ENCODE measurements at regions not wholly inside any gene's neighbourhood (a gene's known extent, or its start where the extent isn't known, plus 50 kb on each side); places are given as distances from the start of the nearest gene placed in this dataset.

GRCh38 chr15:95853350-95853749 lies 477.1 kb upstream of the NR2F2 start:
- Histone ChIP-seq H3K36me3 (ENCODE audit: control insufficient read depth, low read length) (no peaks in the 10 kb centered on the region), H3K79me2 (ENCODE audit: control insufficient read depth, low read length) (no peaks in the 10 kb centered on the region), H3K9me3 (ENCODE audit: control insufficient read depth, insufficient read depth, low read length) (no peaks in the 10 kb centered on the region; the same call in 1 of the 2 replicates), H3K9me2 (replicated peaks; ENCODE audit: control insufficient read depth, low read length) (no peaks in the 10 kb centered on the region), H3K4me1 (ENCODE audit: control insufficient read depth, low read length) (no peaks in the 10 kb centered on the region), H4K20me1 (ENCODE audit: control insufficient read depth, insufficient read depth, low read depth, low read length) (no peaks in the 10 kb centered on the region), H3K27ac (ENCODE audit: low read depth, low read length) (no peak overlapping the region), H3K4me2 (ENCODE audit: low read length) (no peak overlapping the region), H3K4me3 (ENCODE audit: low read length) (no peak overlapping the region), H3F3A (ENCODE audit: control insufficient read depth, insufficient read depth) (no peaks in the 10 kb centered on the region), H3K27me3 (ENCODE audit: control insufficient read depth, low read length) (no peaks in the 10 kb centered on the region)
- TF ChIP-seq CTCF (IDR thresholded peaks at IDR 0.05; ENCODE audit: low read depth, low read length, poor library complexity, severe bottlenecking): no peak
- no peak for TF ChIP-seq EZH2phosphoT487 (IDR thresholded peaks at IDR 0.05; ENCODE audit: borderline replicate concordance, low read length)

- H3F3A ChIP-seq (ENCODE audit: control insufficient read depth, insufficient read depth): no peaks in the 10 kb centered on the region
- H3K4me2 ChIP-seq (ENCODE audit: low read length): no peak overlapping the region
- no peak overlapping the region for H3K4me3 ChIP-seq (ENCODE audit: low read length)
- no peaks in the 10 kb centered on the region for H3K27me3 ChIP-seq (ENCODE audit: control insufficient read depth, low read length)
- no peaks in the 10 kb centered on the region for H3K36me3 ChIP-seq (ENCODE audit: control insufficient read depth, low read length)
- H4K20me1 ChIP-seq (ENCODE audit: control insufficient read depth, insufficient read depth, low read depth, low read length): no peaks in the 10 kb centered on the region
- no peaks in the 10 kb centered on the region for H3K9me3 ChIP-seq (ENCODE audit: control insufficient read depth, insufficient read depth, low read length)
- no peaks in the 10 kb centered on the region for H3K4me1 ChIP-seq (ENCODE audit: control insufficient read depth, low read length)
- H3K27ac ChIP-seq (ENCODE audit: low read depth, low read length): no peak overlapping the region
- no peaks in the 10 kb centered on the region for H3K79me2 ChIP-seq (ENCODE audit: control insufficient read depth, low read length)
- H3K9me2 ChIP-seq (replicated peaks; ENCODE audit: control insufficient read depth, low read length): no peaks in the 10 kb centered on the region
- TF ChIP-seq EZH2phosphoT487 (IDR thresholded peaks at IDR 0.05; ENCODE audit: borderline replicate concordance, low read length) (no peak), CTCF (IDR thresholded peaks at IDR 0.05; ENCODE audit: low read depth, low read length, poor library complexity, severe bottlenecking) (no peak)
Observed at GRCh38 chr15:95857124-95857757, 473.3 kb upstream of the NR2F2 start.

- no peaks in the 10 kb centered on the region for H3K4me1 ChIP-seq (ENCODE audit: control insufficient read depth, low read length)
- no peak overlapping the region for H3K4me3 ChIP-seq (ENCODE audit: low read length)
- no peak overlapping the region for H3K27ac ChIP-seq (ENCODE audit: low read depth, low read length)
- TF ChIP-seq EZH2phosphoT487 (IDR thresholded peaks at IDR 0.05; ENCODE audit: borderline replicate concordance, low read length): no peak
- no peaks in the 10 kb centered on the region for H3K27me3 ChIP-seq (ENCODE audit: control insufficient read depth, low read length)
- H4K20me1 ChIP-seq (ENCODE audit: control insufficient read depth, insufficient read depth, low read depth, low read length): no peaks in the 10 kb centered on the region
- H3K9me2 ChIP-seq (replicated peaks; ENCODE audit: control insufficient read depth, low read length): no peaks in the 10 kb centered on the region
- no peaks in the 10 kb centered on the region for H3K79me2 ChIP-seq (ENCODE audit: control insufficient read depth, low read length)
- no peaks in the 10 kb centered on the region for H3F3A ChIP-seq (ENCODE audit: control insufficient read depth, insufficient read depth)
- no peaks in the 10 kb centered on the region for H3K36me3 ChIP-seq (ENCODE audit: control insufficient read depth, low read length)
- H3K9me3 ChIP-seq (ENCODE audit: control insufficient read depth, insufficient read depth, low read length): no peaks in the 10 kb centered on the region
- H3K4me2 ChIP-seq (ENCODE audit: low read length): no peak overlapping the region
Observed at GRCh38 chr15:95857758-95858157, 472.7 kb upstream of the NR2F2 start.

GRCh38 chr15:95860406-95860805 lies 470.1 kb upstream of the NR2F2 start:
- Histone ChIP-seq H3F3A (ENCODE audit: control insufficient read depth, insufficient read depth) (no peaks in the 10 kb centered on the region), H3K27me3 (ENCODE audit: control insufficient read depth, low read length) (no peaks in the 10 kb centered on the region), H3K9me3 (ENCODE audit: control insufficient read depth, insufficient read depth, low read length) (peaks cover 4% of the 10 kb centered on the region; the same call in 1 of the 2 replicates), H3K4me2 (ENCODE audit: low read length) (no peak overlapping the region), H3K36me3 (ENCODE audit: control insufficient read depth, low read length) (no peaks in the 10 kb centered on the region), H4K20me1 (ENCODE audit: control insufficient read depth, insufficient read depth, low read depth, low read length) (no peaks in the 10 kb centered on the region), H3K27ac (ENCODE audit: low read depth, low read length) (no peak overlapping the region), H3K9me2 (replicated peaks; ENCODE audit: control insufficient read depth, low read length) (no peaks in the 10 kb centered on the region), H3K4me3 (ENCODE audit: low read length) (no peak overlapping the region), H3K79me2 (ENCODE audit: control insufficient read depth, low read length) (no peaks in the 10 kb centered on the region), H3K4me1 (ENCODE audit: control insufficient read depth, low read length) (no peaks in the 10 kb centered on the region)
- no peak for TF ChIP-seq EZH2phosphoT487 (IDR thresholded peaks at IDR 0.05; ENCODE audit: borderline replicate concordance, low read length)
- TF ChIP-seq CTCF (IDR thresholded peaks at IDR 0.05; ENCODE audit: low read depth, low read length, poor library complexity, severe bottlenecking): no peak

Measured in DOHH2 (cell line).